GM19455 (cell line): ENCODE measurements at regions not wholly inside any gene's neighbourhood (a gene's known extent, or its start where the extent isn't known, plus 50 kb on each side); places are given as distances from the start of the nearest gene placed in this dataset.
"Not testable (repeated sequence)": the region's sequence is repeated elsewhere in the genome, so short reads cannot be mapped to it uniquely, and the experiment has no call there.

Experiments used
- ATAC-seq: cut with Tn5 transposase; IDR thresholded peaks from one replicate; pipeline ENCODE4 v1.9.1; 2021; ENCODE audit not compliant: unreplicated experiment

- ATAC-seq, result not testable (repeated sequence)
These were observed 103.0 kb upstream of the PABPC3 start for GRCh38 chr13:24992946-24993345.

- no peak for ATAC-seq
These were observed 100.6 kb upstream of the PABPC3 start for GRCh38 chr13:24995225-24995804.

- ATAC-seq, result no peak
These were observed 98.5 kb upstream of the PABPC3 start for GRCh38 chr13:24997367-24997967.

GRCh38 chr13:24998433-24998832 lies 97.5 kb upstream of the PABPC3 start:
- ATAC-seq, result no peak

- no peak for ATAC-seq
These were observed 94.3 kb upstream of the PABPC3 start for GRCh38 chr13:25001476-25002206.

DNA sequence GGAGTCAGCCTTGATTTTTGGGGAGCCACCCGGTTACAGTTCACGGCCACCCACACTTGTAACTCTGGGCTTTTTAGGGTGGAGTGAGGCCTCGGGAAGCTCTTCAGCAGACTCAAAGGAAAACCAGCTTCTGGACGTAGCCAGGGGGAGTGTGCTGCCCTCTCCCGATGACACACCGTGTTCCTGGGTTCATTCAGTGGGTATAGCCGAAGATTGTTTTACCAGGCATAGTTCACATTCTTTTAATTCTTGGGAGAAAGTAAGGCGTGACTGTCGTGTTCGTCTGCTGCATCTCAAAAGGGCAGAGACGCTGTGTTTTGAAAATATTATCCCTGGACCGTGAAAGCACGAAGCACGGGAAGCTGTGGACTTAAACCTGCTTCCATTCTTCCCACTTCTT lies 93.6 kb upstream of the PABPC3 start:
- ATAC-seq, result not testable (repeated sequence)

GRCh38 chr13:25004489-25004888 lies 91.4 kb upstream of the PABPC3 start:
- not testable (repeated sequence) for ATAC-seq

- peak; percentile 55 for ATAC-seq
These were observed 90.9 kb upstream of the PABPC3 start for GRCh38 chr13:25005050-25005497.

DNA sequence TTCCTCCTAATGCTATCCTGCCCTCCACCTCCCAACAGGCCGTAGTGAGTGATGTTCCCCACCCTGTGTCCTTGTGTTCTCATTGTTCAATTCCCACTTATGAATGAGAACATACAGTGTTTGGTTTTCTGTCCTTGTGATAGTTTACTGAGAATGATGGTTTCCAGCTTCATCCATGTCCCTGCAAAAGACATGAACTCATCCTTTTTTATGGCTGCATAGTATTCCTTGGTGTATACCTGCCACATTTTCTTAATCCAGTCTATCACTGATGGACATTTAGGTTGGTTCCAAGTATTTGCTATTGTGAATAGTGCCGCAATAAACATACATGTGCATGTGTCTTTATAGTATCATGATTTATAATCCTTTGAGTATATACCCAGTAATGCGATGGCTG lies 88.5 kb upstream of the PABPC3 start:
- ATAC-seq, result not testable (repeated sequence)

- ATAC-seq, result not testable (repeated sequence)
These were observed 81.5 kb upstream of the PABPC3 start for GRCh38 chr13:25014398-25014973.

DNA sequence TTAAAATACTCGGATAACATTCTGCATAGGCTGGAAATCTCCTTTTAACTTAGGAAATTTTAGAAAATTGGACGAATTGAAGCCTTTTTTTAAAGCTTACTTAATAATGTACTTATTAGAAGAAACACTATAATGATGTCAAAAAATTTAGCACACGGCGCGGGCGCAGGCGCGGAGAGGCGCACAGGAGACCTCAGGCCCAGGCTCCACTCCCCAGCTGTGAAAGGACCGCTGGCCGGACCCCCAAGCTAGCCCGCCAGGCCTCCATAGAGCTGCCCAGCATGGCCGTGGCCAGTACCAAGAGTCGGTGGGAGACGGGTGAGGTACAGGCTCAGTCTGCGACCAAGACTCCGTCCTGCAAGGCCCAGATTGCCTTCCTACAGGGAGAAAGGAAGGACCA lies 78.8 kb upstream of the PABPC3 start:
- not testable (repeated sequence) for ATAC-seq

- not testable (repeated sequence) for ATAC-seq
These were observed 77.9 kb upstream of the PABPC3 start for GRCh38 chr13:25017808-25018728.

GRCh38 chr13:25018729-25019115 lies 77.2 kb upstream of the PABPC3 start:
- no peak for ATAC-seq

DNA sequence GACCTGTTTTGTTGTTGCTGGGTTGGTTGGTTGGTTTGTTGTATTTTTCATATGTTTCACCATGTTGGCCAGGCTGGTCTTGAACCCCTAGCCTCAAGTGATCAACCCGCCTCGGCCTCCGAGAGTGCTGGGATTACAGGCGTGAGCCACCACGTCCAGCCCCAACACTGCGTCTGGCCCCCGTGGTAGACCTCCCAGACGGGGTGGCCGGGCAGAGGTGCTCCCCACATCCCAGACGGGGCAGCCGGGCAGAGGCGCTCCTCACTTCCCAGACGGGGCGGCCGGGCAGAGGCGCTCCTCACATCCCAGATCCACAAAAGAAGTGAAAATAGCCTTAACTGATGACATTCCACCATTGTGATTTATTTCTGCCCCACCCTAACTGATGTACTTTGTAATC lies 76.2 kb upstream of the PABPC3 start:
- not testable (repeated sequence) for ATAC-seq

GRCh38 chr13:25024175-25024574 lies 71.8 kb upstream of the PABPC3 start:
- ATAC-seq, result no peak

DNA sequence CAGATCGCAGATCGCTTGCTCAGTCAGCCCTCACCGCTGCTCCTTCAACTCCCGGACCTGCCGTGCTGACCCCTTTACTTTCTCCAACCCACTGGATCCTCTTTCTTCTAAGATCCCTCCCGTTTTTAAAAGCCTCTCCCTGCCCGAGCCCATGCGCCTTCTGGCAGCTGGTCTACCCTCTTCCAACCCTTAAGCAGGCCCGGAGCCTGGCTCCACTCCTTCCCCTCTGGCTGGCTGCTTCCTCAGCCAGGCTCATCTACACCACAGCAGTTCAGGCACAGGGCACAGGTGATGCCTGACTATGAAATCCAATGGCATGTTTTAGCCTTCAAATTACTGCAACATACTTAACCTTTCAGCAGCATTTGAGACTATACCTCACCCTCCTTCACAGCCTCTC lies 63.8 kb upstream of the PABPC3 start:
- no peak for ATAC-seq

DNA sequence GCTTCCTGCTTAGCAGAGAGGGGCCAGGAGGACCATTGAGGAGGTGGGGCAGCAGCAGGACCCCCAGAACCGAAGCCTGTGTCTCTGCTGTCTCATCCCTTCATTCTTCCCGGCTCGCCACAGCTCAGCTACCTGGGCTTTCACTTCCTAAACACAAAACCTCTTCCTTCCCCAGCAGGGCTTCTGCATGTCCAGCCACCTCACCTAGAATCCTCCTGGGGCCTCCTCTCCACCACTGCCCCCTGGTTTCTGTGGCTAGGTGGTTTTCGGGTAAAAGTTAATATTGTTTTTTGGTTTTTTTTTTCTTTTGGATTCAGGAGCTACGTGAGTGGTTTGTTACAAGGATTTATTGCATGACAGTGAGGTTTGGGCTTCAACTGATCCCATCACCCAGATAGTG lies 61.8 kb upstream of the PABPC3 start:
- ATAC-seq, result no peak

- peak; percentile 71 for ATAC-seq
These were observed 58.7 kb upstream of the PABPC3 start for GRCh38 chr13:25037057-25037813.

- no peak for ATAC-seq
These were observed 53.6 kb upstream of the PABPC3 start for GRCh38 chr13:25042151-25042865.
